ENCODE measurements at regions not wholly inside any gene's neighbourhood (a gene's known extent, or its start where the extent isn't known, plus 50 kb on each side); places are given as distances from the start of the nearest gene placed in this dataset.

GRCh38 chr2:67037655-67038054, 359.5 kb upstream of the ETAA1 start:
- Mint-ChIP-seq H3K36me3 (no peaks in the 10 kb centered on the region), H3K9me3 (peaks cover 0 to 11% (median 0%) of the 10 kb centered on the region in 11 donors), H3K27ac (no peak overlapping the region), H3K4me3 (no peak overlapping the region), H3K4me1 (no peaks in the 10 kb centered on the region), H3K27me3 (peaks cover 0 to 6% (median 0%) of the 10 kb centered on the region in 5 donors)
- no peak for DNase-seq
- ATAC-seq, result no peak
- no peaks in the 10 kb centered on the region for H3K36me3 ChIP-seq (ENCODE audit: control insufficient read depth in 2 of 3, insufficient read depth in 3 of 3, low read length in 3 of 3)
- no peaks in the 10 kb centered on the region for H3K9me3 ChIP-seq (ENCODE audit: control insufficient read depth in 2 of 3, low read length in 3 of 3)
- no peaks in the 10 kb centered on the region for H3K27me3 ChIP-seq (ENCODE audit: control insufficient read depth in 2 of 2, insufficient read depth in 2 of 2, low read length in 2 of 2)
- no peak overlapping the region for H3K27ac ChIP-seq (ENCODE audit: low read depth, low read length)
- no peak overlapping the region for H3K4me3 ChIP-seq (ENCODE audit: low read length)
- CTCF ChIA-PET, result no interaction called here
- intact Hi-C loops (cut with micrococcal nuclease), result no loop called here
- H3K4me1 ChIP-seq (ENCODE audit: control insufficient read depth in 2 of 2, insufficient read depth in 2 of 2, low read length in 2 of 2), result no peaks in the 10 kb centered on the region
- POLR2A ChIA-PET, result no interaction called here

GRCh38 chr2:67038195-67038594, 358.9 kb upstream of the ETAA1 start:
- Histone ChIP-seq H3K4me3 (ENCODE audit: low read length) (no peak overlapping the region), H3K27me3 (ENCODE audit: control insufficient read depth in 2 of 2, insufficient read depth in 2 of 2, low read length in 2 of 2) (no peaks in the 10 kb centered on the region), H3K4me1 (ENCODE audit: control insufficient read depth in 2 of 2, insufficient read depth in 2 of 2, low read length in 2 of 2) (no peaks in the 10 kb centered on the region), H3K36me3 (ENCODE audit: control insufficient read depth in 2 of 3, insufficient read depth in 3 of 3, low read length in 3 of 3) (no peaks in the 10 kb centered on the region), H3K9me3 (ENCODE audit: control insufficient read depth in 2 of 3, low read length in 3 of 3) (no peaks in the 10 kb centered on the region), H3K27ac (ENCODE audit: low read depth, low read length) (no peak overlapping the region)
- H3K4me3 Mint-ChIP-seq, result no peak overlapping the region
- DNase-seq, result no peak
- H3K27ac Mint-ChIP-seq, result no peak overlapping the region
- POLR2A ChIA-PET, result no interaction called here
- no peaks in the 10 kb centered on the region for H3K4me1 Mint-ChIP-seq
- peaks cover 0 to 6% (median 0%) of the 10 kb centered on the region in 5 donors for H3K27me3 Mint-ChIP-seq
- intact Hi-C loops (cut with micrococcal nuclease), result no loop called here
- no peaks in the 10 kb centered on the region for H3K36me3 Mint-ChIP-seq
- peaks cover 0 to 11% (median 0%) of the 10 kb centered on the region in 11 donors for H3K9me3 Mint-ChIP-seq
- CTCF ChIA-PET, result no interaction called here
- no peak for ATAC-seq

- POLR2A ChIA-PET, result no interaction called here
- H3K27ac Mint-ChIP-seq, result no peak overlapping the region
- H3K36me3 Mint-ChIP-seq, result no peaks in the 10 kb centered on the region
- no peak overlapping the region for H3K4me3 ChIP-seq (ENCODE audit: low read length)
- no peaks in the 10 kb centered on the region for H3K27me3 ChIP-seq (ENCODE audit: control insufficient read depth in 2 of 2, insufficient read depth in 2 of 2, low read length in 2 of 2)
- peaks cover 0 to 6% (median 0%) of the 10 kb centered on the region in 5 donors for H3K27me3 Mint-ChIP-seq
- peaks cover 0 to 7% (median 0%) of the 10 kb centered on the region in 11 donors for H3K9me3 Mint-ChIP-seq
- no peaks in the 10 kb centered on the region for H3K4me1 Mint-ChIP-seq
- CTCF ChIA-PET, result no interaction called here
- intact Hi-C loops (cut with micrococcal nuclease), result no loop called here
- H3K27ac ChIP-seq (ENCODE audit: low read depth, low read length), result no peak overlapping the region
- H3K4me3 Mint-ChIP-seq, result no peak overlapping the region
- H3K4me1 ChIP-seq (ENCODE audit: control insufficient read depth in 2 of 2, insufficient read depth in 2 of 2, low read length in 2 of 2), result no peaks in the 10 kb centered on the region
- H3K9me3 ChIP-seq (ENCODE audit: control insufficient read depth in 2 of 3, low read length in 3 of 3), result no peaks in the 10 kb centered on the region
- ATAC-seq, result no peak
- no peak for DNase-seq
- H3K36me3 ChIP-seq (ENCODE audit: control insufficient read depth in 2 of 3, insufficient read depth in 3 of 3, low read length in 3 of 3), result no peaks in the 10 kb centered on the region
These were observed 358.1 kb upstream of the ETAA1 start for GRCh38 chr2:67039058-67039457.

DNA sequence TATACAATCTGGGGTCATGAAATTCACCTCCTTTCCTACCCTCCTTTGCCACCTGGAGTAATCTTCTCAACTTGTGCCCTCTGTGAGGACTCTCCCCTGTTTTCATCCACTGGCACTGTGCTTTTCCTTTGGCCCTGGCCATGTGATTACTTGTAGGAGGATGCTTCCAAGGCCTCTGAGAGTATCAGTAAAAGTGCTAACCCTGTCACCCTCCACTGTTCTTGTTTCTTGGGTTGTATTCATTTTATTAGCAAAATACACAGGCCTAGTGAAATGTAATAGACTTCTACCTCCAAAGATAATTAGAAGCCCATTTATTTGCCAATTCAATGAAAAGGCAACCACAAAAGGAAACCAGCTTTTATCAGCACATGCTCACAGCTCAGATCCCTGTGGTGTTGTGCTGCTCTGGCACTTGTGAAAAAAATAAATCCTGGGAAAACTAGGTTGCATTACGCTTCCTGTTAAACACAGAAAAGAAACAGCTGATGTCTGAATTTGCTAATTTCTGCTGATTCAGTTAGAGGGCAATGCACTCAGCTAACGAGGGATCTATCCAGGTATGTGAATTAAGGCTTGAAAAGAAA, 357.5 kb upstream of the ETAA1 start:
- peaks cover 0 to 6% (median 0%) of the 10 kb centered on the region in 5 donors for H3K27me3 Mint-ChIP-seq
- intact Hi-C loops (cut with micrococcal nuclease), result no loop called here
- H3K27ac Mint-ChIP-seq, result no peak overlapping the region
- Histone ChIP-seq H3K4me3 (ENCODE audit: low read length) (no peak overlapping the region), H3K27me3 (ENCODE audit: control insufficient read depth in 2 of 2, insufficient read depth in 2 of 2, low read length in 2 of 2) (no peaks in the 10 kb centered on the region), H3K9me3 (ENCODE audit: control insufficient read depth in 2 of 3, low read length in 3 of 3) (no peaks in the 10 kb centered on the region), H3K4me1 (ENCODE audit: control insufficient read depth in 2 of 2, insufficient read depth in 2 of 2, low read length in 2 of 2) (no peaks in the 10 kb centered on the region), H3K36me3 (ENCODE audit: control insufficient read depth in 2 of 3, insufficient read depth in 3 of 3, low read length in 3 of 3) (no peaks in the 10 kb centered on the region), H3K27ac (ENCODE audit: low read depth, low read length) (no peak overlapping the region)
- H3K9me3 Mint-ChIP-seq, result peaks cover 0 to 7% (median 0%) of the 10 kb centered on the region in 11 donors
- ATAC-seq, result no peak
- H3K4me3 Mint-ChIP-seq, result no peak overlapping the region
- H3K4me1 Mint-ChIP-seq, result no peaks in the 10 kb centered on the region
- DNase-seq, result no peak
- ChIA-PET CTCF (no interaction called here), POLR2A (no interaction called here)
- no peaks in the 10 kb centered on the region for H3K36me3 Mint-ChIP-seq

- CTCF ChIA-PET, result no interaction called here
- Mint-ChIP-seq H3K27me3 (peaks cover 0 to 6% (median 0%) of the 10 kb centered on the region in 5 donors), H3K9me3 (peaks cover 0 to 7% (median 0%) of the 10 kb centered on the region in 11 donors), H3K4me3 (no peak overlapping the region), H3K27ac (no peak overlapping the region), H3K4me1 (no peaks in the 10 kb centered on the region), H3K36me3 (no peaks in the 10 kb centered on the region)
- POLR2A ChIA-PET, result no interaction called here
- no peak overlapping the region for H3K27ac ChIP-seq (ENCODE audit: low read depth, low read length)
- no peak for DNase-seq
- H3K4me1 ChIP-seq (ENCODE audit: control insufficient read depth in 2 of 2, insufficient read depth in 2 of 2, low read length in 2 of 2), result no peaks in the 10 kb centered on the region
- no peaks in the 10 kb centered on the region for H3K27me3 ChIP-seq (ENCODE audit: control insufficient read depth in 2 of 2, insufficient read depth in 2 of 2, low read length in 2 of 2)
- intact Hi-C loops (cut with micrococcal nuclease), result no loop called here
- no peak for ATAC-seq
- no peak overlapping the region for H3K4me3 ChIP-seq (ENCODE audit: low read length)
- H3K36me3 ChIP-seq (ENCODE audit: control insufficient read depth in 2 of 3, insufficient read depth in 3 of 3, low read length in 3 of 3), result no peaks in the 10 kb centered on the region
- H3K9me3 ChIP-seq (ENCODE audit: control insufficient read depth in 2 of 3, low read length in 3 of 3), result no peaks in the 10 kb centered on the region
These were observed 356.1 kb upstream of the ETAA1 start for GRCh38 chr2:67041051-67041450.

DNA sequence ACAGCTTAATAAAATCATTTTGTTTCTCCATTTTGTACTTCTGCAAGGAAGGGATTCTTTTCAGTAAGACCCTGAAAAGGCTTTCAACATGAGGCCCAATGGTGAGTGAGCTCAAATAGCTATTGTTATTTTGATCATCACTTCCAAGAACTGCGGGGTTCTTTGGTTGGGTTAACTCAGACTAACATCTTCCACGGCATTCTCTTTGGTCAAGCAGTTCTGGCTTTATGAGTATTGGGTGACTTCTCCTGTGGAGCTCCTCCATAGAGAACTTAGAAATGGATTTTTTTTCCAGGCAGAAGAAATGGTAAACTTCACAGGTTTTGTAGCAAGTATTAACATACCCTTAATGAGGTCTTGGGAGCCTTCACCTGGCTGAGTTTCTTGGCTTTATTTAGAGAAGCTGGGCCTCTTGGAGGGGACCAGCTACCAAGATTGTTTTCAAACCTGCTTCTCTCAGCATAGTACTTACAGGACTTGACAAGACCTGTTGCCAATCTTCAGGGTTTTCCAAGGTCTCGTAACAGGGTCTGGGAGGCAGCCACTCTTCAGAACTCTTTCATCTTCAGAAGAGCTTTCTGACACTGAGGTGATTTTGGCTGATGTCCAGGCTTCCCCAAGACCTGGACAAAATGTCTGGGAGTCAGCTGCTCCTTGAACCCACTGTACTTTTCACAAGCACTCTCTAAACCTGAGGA, 353.2 kb upstream of the ETAA1 start:
- no peaks in the 10 kb centered on the region for H3K36me3 Mint-ChIP-seq
- CTCF ChIA-PET, result no interaction called here
- no peaks in the 10 kb centered on the region for H3K4me1 Mint-ChIP-seq
- Histone ChIP-seq H3K27ac (ENCODE audit: low read depth, low read length) (no peak overlapping the region), H3K9me3 (ENCODE audit: control insufficient read depth in 2 of 3, low read length in 3 of 3) (no peaks in the 10 kb centered on the region), H3K27me3 (ENCODE audit: control insufficient read depth in 2 of 2, insufficient read depth in 2 of 2, low read length in 2 of 2) (no peaks in the 10 kb centered on the region), H3K4me1 (ENCODE audit: control insufficient read depth in 2 of 2, insufficient read depth in 2 of 2, low read length in 2 of 2) (no peaks in the 10 kb centered on the region), H3K4me3 (ENCODE audit: low read length) (no peak overlapping the region), H3K36me3 (ENCODE audit: control insufficient read depth in 2 of 3, insufficient read depth in 3 of 3, low read length in 3 of 3) (no peaks in the 10 kb centered on the region)
- peaks cover 0 to 10% (median under 1%) of the 10 kb centered on the region in 11 donors for H3K9me3 Mint-ChIP-seq
- POLR2A ChIA-PET, result no interaction called here
- H3K4me3 Mint-ChIP-seq, result no peak overlapping the region
- ATAC-seq (no peak), DNase-seq (no peak)
- intact Hi-C loops (cut with micrococcal nuclease), result no loop called here
- H3K27ac Mint-ChIP-seq, result no peak overlapping the region
- peaks cover 0 to 6% (median 0%) of the 10 kb centered on the region in 5 donors for H3K27me3 Mint-ChIP-seq

DNA sequence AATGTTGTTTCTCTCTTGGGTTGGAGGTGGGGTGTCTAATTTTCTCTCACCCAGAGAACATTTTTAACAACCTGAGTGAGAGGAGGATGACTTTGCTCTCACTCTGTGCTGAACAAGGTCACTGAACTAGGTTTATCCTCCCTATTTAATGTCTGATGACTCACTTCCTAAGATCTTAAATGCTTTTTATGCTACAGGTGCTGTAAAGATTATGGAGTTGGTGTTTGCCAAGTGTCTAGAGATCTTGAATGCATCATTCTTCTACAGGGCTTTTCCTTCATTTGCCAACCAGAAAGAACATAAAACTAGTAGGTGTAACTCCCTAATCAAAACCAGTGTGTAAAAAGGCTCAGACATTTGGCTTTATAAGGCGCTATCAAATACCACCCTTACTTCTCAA, 350.5 kb upstream of the ETAA1 start:
- intact Hi-C loops (cut with micrococcal nuclease), result no loop called here
- no peaks in the 10 kb centered on the region for H3K4me1 Mint-ChIP-seq
- ATAC-seq, result no peak
- H3K36me3 ChIP-seq (ENCODE audit: control insufficient read depth in 2 of 3, insufficient read depth in 3 of 3, low read length in 3 of 3), result no peaks in the 10 kb centered on the region
- no peaks in the 10 kb centered on the region for H3K27me3 ChIP-seq (ENCODE audit: control insufficient read depth in 2 of 2, insufficient read depth in 2 of 2, low read length in 2 of 2)
- no peaks in the 10 kb centered on the region for H3K4me1 ChIP-seq (ENCODE audit: control insufficient read depth in 2 of 2, insufficient read depth in 2 of 2, low read length in 2 of 2)
- no peak overlapping the region for H3K27ac Mint-ChIP-seq
- no peaks in the 10 kb centered on the region for H3K36me3 Mint-ChIP-seq
- ChIA-PET CTCF (no interaction called here), POLR2A (no interaction called here)
- no peaks in the 10 kb centered on the region for H3K9me3 ChIP-seq (ENCODE audit: control insufficient read depth in 2 of 3, low read length in 3 of 3)
- H3K27ac ChIP-seq (ENCODE audit: low read depth, low read length), result no peak overlapping the region
- peaks cover 0 to 12% (median 2%) of the 10 kb centered on the region in 11 donors for H3K9me3 Mint-ChIP-seq
- no peak for DNase-seq
- H3K4me3 Mint-ChIP-seq, result no peak overlapping the region
- no peaks in the 10 kb centered on the region for H3K27me3 Mint-ChIP-seq
- no peak overlapping the region for H3K4me3 ChIP-seq (ENCODE audit: low read length)
